GM19463 (cell line): ENCODE measurements at regions not wholly inside any gene's neighbourhood (a gene's known extent, or its start where the extent isn't known, plus 50 kb on each side); places are given as distances from the start of the nearest gene placed in this dataset.
A peak's percentile ranks its signal among the peaks of the same experiment; 100 is the strongest.

Experiments used
- ATAC-seq: cut with Tn5 transposase; IDR thresholded peaks from one replicate; pipeline ENCODE4 v1.9.1; 2021; ENCODE audit warnings: mild to moderate bottlenecking, moderate library complexity; ENCODE audit not compliant: unreplicated experiment

- no peak for ATAC-seq
Observed at GRCh38 chr17:69605571-69605970, 191.1 kb downstream of the MAP2K6 start.

- no peak for ATAC-seq
Observed at GRCh38 chr17:69606142-69606800, 191.8 kb downstream of the MAP2K6 start.

- peak; percentile 86 for ATAC-seq
Observed at GRCh38 chr17:69607162-69607834, 192.8 kb downstream of the MAP2K6 start.

GRCh38 chr17:69608141-69608540 lies 193.6 kb downstream of the MAP2K6 start:
- ATAC-seq: no peak

- ATAC-seq: no peak
Observed at GRCh38 chr17:69608808-69609472, 194.4 kb downstream of the MAP2K6 start.

- ATAC-seq: no peak
Observed at GRCh38 chr17:69609473-69610305, 195.2 kb downstream of the MAP2K6 start.

GRCh38 chr17:69620363-69620762 lies 205.9 kb downstream of the MAP2K6 start:
- no peak for ATAC-seq

- ATAC-seq: no peak
Observed at GRCh38 chr17:69625474-69625873, 211.0 kb downstream of the MAP2K6 start.

- ATAC-seq: no peak
Observed at GRCh38 chr17:69630056-69630635, 215.6 kb downstream of the MAP2K6 start.

- no peak for ATAC-seq
Observed at GRCh38 chr17:69634844-69635243, 220.3 kb downstream of the MAP2K6 start.

GRCh38 chr17:69637446-69638156 lies 223.1 kb downstream of the MAP2K6 start:
- no peak for ATAC-seq

- no peak for ATAC-seq
Observed at GRCh38 chr17:69639096-69639495, 224.6 kb downstream of the MAP2K6 start.

- ATAC-seq: no peak
Observed at GRCh38 chr17:69640073-69640472, 225.6 kb downstream of the MAP2K6 start.

- ATAC-seq: no peak
Observed at GRCh38 chr17:69643686-69644085, 229.2 kb downstream of the MAP2K6 start.

- no peak for ATAC-seq
Observed at GRCh38 chr17:69646729-69647128, 232.2 kb downstream of the MAP2K6 start.

GRCh38 chr17:69650881-69651280 lies 236.4 kb downstream of the MAP2K6 start:
- ATAC-seq: no peak

- no peak for ATAC-seq
Observed at GRCh38 chr17:69651921-69652320, 237.4 kb downstream of the MAP2K6 start.

GRCh38 chr17:69654981-69655855 lies 240.7 kb downstream of the MAP2K6 start:
- ATAC-seq: no peak

GRCh38 chr17:69655902-69656301 lies 241.4 kb downstream of the MAP2K6 start:
- no peak for ATAC-seq
